Mucosa of gallbladder (tissue), 1 donor: ENCODE measurements at regions not wholly inside any gene's neighbourhood (a gene's known extent, or its start where the extent isn't known, plus 50 kb on each side); places are given as distances from the start of the nearest gene placed in this dataset.

ENCODE experiments used
- DNase-seq: peaks from one replicate; pipeline ENCODE4 v3.0.0-alpha.2; 2020; ENCODE audit warnings: low spot score
- donor health status: DM: no; HTN: no; CAD: no.

DNA sequence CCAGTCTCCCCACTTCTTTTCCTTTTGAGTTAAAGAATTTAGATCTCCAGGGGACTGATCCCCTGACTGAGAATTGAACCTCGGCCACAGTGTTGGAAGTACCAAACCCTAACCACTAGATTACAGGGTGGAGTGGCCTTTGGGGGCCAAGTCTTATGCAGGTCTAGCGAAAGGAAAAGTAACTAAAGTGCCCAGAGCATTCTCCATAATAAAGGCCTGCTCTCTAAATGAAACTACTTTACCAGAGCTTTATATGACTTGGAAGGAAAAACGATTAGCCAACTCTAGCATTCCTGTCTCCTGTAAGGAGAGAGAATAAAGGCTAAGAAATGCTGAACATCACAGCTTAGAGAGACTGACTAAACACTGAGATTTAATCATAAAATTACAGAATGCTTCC lies 788.0 kb downstream of the C4orf33 start:
- DNase-seq: no peak

DNA sequence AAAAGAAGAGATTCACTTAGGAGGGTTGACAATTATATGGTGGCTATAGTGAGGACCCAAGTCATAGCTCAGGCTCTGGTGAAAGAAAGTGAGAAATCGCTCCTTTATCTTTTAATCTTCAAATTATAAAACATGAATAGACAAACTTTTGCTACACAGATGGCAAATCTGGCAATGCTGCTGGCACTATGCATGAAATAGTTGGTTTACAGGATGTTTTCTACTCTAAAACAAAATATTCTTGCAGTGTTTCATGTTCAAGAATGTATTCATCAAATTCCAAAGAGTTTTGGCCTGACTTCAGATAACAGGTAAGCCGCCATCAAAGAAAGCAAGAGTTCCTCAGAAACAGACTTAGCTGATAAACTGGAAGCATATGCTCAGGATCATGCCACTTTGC lies 801.2 kb downstream of the C4orf33 start:
- DNase-seq: no peak

DNA sequence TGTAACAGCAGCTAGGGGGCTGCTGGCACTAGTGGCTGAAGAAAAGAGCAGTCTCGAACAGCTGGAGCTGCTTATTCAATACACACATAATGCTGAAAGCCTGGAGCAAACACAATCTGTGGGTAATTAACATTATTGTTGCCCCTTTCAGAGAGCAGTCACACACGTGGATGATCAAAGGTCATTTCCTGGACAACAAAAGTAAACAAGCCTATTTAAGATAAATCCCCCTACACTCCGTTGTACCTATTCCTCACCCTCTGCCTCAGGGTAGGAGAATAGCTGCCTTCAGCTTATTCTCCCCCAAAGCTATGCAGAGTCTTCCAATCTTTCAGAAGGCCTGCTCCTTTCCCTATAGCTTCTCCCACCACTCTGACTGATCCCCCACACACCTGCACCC lies 803.9 kb downstream of the C4orf33 start:
- no peak for DNase-seq

DNA sequence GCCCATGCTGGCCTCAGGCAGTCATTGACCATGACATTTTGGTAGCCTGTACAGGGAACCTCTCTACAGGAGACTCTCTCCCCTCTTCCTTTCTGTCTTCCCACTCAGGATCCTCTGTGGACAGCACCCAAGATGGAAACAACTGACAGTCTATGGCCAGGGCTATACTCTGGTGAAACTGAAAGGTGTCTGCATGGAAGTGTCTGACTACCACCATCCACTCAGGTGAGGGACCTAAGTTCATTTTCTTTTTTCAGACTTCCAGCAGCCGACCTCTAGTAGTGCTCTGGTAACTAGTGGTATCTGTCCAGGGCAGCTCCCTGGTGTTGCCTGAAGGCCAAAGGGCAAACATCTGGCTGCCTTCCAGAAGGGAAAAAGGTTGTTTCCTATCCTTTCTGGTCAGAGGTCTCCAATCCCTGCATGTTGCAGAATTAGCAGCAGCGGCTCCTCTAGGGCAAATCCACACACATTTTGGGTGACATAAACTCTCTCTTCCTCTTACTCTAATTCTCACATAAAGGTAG lies 804.5 kb downstream of the C4orf33 start:
- DNase-seq: no peak

DNA sequence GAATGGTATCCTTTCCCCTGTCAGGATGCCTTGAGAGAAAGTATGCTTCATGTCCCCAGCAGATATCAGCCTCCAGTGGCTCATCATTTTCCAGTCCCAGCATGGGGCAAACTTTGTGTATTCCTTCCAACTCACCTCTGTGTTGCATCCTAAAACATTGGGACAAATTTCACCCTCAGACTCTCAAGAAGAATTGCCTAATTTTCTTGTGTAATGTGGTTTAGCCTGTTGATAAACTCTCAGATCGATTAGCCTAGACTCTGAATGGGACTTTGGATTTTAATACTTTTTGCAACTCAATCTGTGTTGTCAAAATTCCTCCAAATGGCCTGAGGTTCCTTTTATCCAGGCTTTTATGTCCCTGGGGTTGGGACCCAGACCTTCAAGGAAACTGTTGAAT lies 805.3 kb downstream of the C4orf33 start:
- DNase-seq: no peak

DNA sequence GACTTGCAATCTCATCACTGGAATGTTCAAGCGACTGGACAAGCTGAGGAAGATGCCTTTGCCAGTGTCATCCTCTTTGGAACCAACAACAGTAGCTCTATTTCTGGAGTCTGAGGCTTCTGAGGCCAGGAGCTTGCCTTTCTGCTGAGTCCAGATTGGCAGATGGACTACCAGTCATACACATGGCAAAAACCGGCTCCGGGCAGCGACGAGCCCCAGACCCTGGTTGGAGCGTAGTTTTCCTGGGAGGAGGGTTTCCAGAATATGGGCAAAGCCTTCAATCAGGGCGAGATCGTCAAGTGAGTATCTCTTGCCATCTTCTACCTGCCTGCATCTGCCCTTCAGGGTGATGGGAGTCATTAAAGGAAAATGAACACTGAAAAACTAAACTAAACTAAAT lies 807.9 kb downstream of the C4orf33 start:
- no peak for DNase-seq

DNA sequence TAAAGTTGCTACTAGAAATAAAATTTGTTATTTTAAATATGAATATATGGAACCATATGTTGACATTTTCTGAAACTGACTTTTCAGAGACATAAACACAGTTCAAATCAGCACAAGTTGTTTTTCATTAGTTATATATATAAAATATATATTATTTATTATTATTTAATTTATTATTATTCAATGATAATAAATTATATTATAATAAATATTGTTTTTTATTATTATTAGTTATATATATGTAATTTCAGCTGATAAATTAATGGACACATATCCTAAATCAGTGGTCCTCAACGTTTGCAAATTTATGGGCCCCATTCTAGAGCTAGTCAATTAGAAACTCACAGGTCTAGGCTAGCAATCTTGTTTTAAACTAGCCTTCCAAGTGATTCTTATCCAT lies 809.3 kb downstream of the C4orf33 start:
- DNase-seq: no peak

DNA sequence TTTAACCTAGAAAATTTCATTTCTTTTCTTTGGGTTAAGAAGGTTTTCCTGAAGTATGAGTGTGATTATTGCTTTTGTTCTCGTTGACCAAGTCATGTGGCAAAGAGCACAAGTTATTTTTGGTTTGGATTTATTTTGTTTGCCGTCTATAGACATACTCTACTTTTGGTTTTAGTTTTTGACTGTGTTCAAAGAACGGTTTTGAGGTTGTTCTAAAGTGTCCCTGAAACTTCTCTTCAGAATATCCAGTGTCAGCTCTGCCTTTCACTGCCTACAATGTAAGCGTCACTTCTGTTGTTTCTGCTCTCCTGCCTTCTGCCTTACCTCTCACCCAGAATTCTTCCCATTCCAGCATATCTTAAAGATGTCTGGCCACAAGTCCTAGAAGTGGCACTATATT lies 812.2 kb downstream of the C4orf33 start:
- DNase-seq: no peak

DNA sequence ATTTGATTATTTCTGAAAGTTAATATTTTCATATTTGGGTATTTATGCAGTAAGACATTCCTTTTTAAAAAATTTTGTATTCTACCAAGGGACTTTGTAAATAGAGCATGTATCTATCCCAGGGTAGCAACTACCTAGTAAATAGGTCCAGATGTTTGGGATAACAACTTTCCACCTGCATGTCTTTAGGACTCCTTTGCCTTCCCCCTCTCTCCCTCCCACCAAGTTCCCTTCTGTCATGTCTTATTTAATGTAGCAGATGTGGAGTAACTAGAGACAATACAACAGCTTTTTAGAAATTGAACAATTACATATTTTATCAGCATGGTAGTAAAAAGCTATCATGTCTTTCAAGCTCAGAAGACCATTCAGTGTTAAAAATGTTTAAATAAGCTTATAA lies 821.0 kb downstream of the C4orf33 start:
- no peak for DNase-seq

DNA sequence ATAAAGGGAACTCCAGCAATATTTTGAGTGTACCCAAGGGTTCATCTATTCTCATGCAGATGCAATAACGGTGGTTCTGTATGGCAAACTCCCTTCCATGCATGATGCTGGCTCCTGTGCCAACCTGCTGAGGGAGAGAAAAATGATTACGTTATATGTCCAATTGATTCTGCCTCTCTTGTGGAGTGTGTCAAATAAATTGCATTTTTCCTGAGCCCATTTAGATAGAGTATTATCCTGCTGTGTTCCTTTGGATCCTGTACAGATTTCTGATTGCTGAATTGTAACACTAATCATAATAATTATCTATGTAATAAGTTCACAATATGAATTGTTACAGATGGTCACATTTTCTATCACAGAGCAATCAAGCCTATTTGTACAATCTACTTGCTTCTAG lies 821.7 kb downstream of the C4orf33 start:
- no peak for DNase-seq

DNA sequence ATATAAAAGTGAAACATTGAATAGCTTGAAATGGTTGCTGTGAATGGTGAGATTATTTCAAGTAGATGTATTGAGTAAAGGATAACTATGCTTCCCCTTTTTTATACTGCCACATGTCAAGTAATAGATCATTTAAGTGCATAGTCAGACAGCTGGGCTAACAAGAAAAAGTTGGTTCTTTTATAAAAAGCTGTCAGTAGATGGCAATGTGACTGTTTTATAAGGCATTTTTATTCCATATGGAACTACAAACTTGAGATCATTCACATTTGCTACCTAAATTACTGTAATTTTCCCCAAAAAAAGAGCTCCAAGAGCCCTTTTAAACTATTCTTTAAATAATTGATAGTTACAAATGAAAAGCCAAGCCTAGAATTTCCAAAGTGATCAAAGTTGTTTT lies 831.0 kb downstream of the C4orf33 start:
- DNase-seq: no peak

DNA sequence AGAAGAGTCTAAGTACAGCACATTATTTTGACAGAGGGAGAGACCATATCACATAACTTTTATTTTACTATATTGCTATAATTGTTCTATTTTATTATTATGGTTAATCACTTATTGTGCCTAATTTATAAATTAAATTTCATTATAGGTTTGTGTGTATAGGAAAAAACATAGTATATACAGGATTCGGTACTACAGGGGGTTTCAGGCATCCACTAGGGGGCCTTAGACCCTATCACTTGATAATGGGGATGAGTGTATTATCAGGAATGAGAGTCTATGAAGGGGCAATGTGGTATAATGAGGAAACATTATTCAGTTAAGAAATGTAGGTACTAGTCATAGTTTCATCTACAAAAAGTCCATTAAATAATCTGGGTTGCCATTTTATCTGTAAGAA lies 833.1 kb downstream of the C4orf33 start:
- DNase-seq: no peak

DNA sequence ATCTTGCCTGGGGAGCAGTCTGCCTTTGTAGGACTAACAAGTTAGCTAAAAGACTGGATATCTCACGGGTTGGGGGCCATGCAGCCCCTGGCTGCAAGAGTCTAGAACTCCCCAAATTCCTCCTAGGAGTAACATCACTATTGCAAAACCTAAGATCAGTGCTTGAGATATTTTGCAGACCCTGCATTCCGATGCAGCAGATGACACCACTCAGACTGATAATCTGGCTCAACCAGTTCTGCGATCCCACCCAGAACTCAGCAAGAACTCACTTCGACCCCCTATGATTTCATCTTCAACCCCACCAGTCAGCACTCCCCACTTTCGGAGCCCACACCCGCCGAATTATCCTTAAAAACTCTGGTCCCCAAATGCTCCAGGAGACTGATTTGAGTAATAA lies 834.0 kb downstream of the C4orf33 start:
- DNase-seq: no peak

DNA sequence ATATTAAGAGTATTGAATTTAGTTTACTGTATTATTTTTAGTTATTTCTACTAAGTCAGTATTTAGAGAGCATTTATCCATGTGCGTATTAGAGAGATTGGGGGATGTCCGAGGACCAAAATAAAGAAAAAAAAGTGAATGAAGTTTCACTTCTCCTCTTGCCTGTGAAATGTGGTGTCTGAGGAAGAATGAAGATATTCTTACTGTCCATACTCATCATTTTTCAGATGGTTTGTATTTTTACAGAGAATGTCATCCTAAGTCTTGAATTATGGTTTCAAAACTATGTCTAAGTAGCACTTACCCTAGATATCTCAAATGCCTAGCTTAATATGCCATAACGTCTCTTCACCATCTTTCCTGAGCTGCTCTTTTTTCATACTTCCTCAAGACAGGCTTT lies 854.3 kb downstream of the C4orf33 start:
- no peak for DNase-seq

DNA sequence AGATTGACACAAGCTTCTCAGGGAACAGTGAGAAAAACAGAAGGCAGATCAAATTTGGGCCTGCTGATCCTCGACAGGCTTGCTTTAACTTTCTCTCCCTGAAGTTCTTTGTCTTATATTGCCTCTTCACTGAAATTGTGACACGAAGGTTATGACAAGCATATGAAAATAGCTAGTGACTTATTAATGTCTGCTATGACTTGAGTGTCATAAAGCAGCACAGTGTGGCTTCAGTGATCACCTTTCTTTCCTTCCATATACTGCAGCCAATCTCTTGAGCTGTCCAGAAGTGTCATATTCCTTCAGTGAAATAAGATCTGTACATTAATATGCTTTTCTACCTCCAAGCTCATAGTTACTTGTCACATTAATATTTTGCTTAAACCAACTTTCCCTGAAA lies 870.2 kb downstream of the C4orf33 start:
- DNase-seq: no peak

DNA sequence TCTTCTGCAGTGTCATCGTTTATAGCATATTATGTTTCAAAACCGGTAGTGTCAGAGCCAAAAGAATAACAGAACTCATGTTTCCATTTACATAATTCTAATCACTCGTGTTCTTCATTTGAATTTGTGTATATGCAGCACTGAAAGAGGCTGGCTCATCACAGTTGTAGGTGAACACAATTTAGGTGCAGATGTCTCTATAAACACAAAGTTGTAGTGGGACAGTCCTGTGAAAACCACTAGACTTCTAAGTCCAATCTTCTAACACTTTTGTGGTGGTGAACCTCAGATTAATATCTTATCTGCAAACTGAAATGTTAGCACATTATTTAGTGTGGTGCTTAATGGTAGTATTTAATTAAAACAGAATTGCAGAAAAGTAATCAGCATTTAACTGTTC lies 872.4 kb downstream of the C4orf33 start:
- no peak for DNase-seq

DNA sequence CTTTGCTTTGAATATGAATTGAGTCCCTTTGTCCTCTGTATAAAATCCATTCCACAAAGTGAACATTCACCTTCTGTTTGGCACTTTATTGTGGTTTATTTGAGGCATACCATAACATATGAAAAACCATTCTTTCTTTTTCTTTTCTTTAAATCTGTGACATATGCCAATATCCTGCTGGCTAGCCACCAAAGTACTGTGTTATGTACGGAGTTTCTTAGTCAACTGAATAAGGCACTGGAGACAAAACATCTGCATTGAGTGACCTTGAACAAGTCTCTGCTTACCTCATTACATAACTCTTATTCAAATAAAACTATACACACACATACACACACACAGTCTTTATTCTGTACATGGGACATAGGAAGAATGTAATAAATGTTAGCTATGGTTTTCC lies 872.8 kb downstream of the C4orf33 start:
- no peak for DNase-seq

DNA sequence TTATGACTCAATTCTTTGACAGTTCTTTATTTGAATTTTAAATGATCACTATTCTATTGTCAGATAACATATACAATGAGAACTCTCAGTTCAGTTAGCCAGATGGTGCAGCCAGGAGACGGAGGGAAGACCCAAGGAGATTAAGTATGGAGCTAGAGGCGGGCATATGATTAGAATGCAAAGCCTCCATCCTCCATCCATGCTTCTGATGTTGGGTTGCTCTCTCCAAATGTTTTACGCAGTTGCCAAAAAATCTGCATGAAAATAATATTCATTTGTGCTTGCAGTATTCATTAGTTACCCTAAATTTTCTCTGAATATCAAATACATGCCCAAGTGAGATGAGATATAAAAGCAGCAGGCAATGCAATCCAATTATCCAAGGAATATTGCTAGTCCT lies 874.8 kb downstream of the C4orf33 start:
- DNase-seq: no peak

DNA sequence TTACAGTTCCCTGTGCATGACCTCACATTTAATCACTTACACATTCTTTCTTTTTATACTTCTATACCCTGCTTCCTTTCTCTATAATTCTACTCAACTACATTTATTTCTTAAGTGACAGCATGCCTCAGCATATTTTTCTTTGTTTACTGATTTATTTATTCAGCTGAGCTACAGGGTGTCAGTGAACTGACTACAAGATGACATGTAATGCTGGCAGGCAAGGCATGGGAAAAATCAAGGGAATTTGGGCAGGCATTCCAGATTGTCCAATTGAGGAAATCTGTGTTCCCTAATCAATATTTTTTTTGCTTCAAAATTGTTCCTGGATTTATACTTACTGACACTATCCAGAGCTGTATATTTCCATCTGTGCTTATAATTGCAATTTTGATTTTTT lies 875.5 kb downstream of the C4orf33 start:
- no peak for DNase-seq

DNA sequence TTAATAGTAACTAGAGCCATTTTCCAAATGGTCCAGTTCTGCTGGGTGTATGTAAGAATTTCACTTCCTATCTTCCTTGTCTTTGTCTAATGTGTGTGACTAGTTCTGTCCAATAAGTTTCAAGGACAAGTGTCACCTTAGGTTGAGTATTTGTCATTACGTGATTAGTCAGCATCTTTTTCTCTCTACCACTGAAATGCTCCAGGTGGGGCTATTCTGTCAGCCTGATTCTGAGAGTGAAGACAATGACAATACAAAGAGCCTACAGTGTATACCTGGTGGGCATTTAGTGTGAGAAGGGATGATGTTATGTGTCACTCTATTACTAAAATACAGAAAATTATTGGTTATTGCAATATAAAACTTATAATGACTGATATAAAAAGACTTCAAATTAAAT lies 876.3 kb downstream of the C4orf33 start:
- DNase-seq: no peak

DNA sequence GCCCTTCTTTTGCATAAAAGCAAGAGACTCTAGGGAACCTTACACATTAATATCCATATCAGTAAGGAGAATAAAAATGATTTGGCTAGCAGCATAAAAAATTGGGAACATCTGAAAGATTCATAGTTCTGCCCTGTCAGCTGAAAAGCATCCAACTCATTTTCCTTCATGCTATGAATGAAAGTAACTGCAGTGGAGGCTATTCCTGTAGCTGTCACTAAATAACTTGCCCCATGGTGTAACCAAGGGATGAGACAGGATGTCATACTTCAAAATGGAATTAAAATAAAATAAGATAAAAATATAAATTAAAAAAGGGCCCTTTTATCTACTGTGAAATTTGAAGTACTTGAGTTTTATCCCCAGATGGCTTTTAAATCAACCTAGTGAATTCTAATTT lies 878.8 kb downstream of the C4orf33 start:
- no peak for DNase-seq

DNA sequence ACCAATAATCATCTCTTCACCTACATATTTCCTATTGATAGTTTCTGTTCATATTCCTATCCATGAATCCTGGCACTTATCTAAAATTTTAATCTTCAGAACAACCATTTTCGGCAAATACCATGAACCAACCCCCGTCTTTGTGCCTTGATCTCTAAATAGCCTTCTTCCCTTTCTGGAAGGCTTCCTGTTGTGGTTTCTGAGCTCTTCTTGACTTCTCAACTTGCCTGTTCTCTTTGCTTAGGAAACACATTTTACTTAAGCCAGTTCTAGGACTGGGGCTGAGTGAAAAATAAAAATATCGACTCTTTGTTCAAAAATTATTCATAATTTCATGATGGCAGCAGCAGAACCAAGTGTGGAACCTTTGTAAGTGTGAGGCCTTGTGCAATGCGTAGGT lies 882.4 kb downstream of the C4orf33 start:
- no peak for DNase-seq

DNA sequence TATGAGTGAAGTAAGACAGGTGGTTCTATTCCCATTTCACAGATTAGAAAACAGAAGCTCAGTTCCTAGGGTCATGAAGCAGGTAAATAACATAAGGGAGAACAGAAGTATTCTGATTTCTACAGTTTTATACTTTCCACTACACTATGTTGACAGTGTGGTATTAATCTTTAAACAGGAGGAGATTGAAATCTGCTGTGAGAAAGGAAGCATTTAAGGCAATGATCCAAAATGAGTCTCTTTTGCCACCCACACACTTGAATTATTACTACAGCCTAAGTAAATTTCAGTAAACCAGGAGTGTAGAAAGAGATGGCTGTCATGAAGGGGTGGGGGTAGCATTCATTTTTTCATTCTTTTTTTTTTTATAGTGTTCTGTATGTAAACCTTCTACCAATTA lies 893.0 kb downstream of the C4orf33 start:
- DNase-seq: no peak

DNA sequence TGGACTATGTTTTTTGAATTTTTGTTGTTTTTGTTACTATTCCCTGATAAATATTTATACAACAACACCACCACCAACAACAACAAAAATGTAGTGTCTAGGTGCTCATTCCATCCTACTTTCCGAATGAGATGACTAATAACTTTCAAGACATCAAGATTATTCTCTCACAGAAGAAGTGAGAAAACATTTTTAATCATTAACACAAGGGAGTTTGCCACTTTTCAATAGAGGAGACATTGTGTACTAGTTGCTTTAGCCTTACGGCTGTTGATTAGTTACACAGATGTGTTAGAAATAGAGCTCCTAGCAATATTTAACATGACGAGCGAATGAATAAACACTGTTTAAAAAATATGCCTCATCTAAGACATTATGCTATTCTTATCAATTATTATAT lies 898.8 kb downstream of the C4orf33 start:
- DNase-seq: no peak
